SH-SY5Y (cell line): ENCODE measurements at regions not wholly inside any gene's neighbourhood (a gene's known extent, or its start where the extent isn't known, plus 50 kb on each side); places are given as distances from the start of the nearest gene placed in this dataset.

Source experiments
- GATA2 ChIP-seq: IDR thresholded peaks from 2 replicates; pipeline ENCODE4 v1.6.1; 2011; ENCODE audit warnings: mild to moderate bottlenecking, low read depth, low read length
- GATA3 ChIP-seq: IDR thresholded peaks from 2 replicates; pipeline ENCODE4 v1.6.1; 2011; ENCODE audit warnings: low read depth, mild to moderate bottlenecking, low read length, moderate library complexity

- TF ChIP-seq GATA2, result no peak
- TF ChIP-seq GATA3, result no peak
These were observed 245.7 kb downstream of the STK31 start for GRCh38 chr7:23955600-23956149.
